ENCODE measurements at regions not wholly inside any gene's neighbourhood (a gene's known extent, or its start where the extent isn't known, plus 50 kb on each side); places are given as distances from the start of the nearest gene placed in this dataset.

- H3K4me2 ChIP-seq (ENCODE audit: low read length), result no peak overlapping the region
- no peaks in the 10 kb centered on the region for H3K4me1 ChIP-seq (ENCODE audit: insufficient read depth, low read length)
- H2AFZ ChIP-seq (ENCODE audit: low read depth, low read length), result no peak overlapping the region
- Mint-ChIP-seq H3K27ac (ENCODE audit: unreplicated experiment) (no peak overlapping the region), H3K36me3 (ENCODE audit: low read depth, unreplicated experiment) (no peaks in the 10 kb centered on the region), H3K9me3 (ENCODE audit: unreplicated experiment) (no peaks in the 10 kb centered on the region), H3K4me3 (ENCODE audit: unreplicated experiment) (no peak overlapping the region), H3K4me1 (ENCODE audit: low read depth, unreplicated experiment) (no peaks in the 10 kb centered on the region), H3K27me3 (ENCODE audit: low read depth, unreplicated experiment) (no peaks in the 10 kb centered on the region)
- FAIRE-seq (no peak), DNase-seq (ENCODE audit: low read depth) (no peak)
- no peaks in the 10 kb centered on the region for H4K20me1 ChIP-seq (ENCODE audit: insufficient read depth, low read length)
- H3K36me3 ChIP-seq (ENCODE audit: insufficient read depth, low read length), result no peaks in the 10 kb centered on the region
- no peak overlapping the region for H3K27ac ChIP-seq (ENCODE audit: low read depth, low read length)
- H3K4me3 ChIP-seq (ENCODE audit: insufficient read depth, low read depth, low read length), result no peak overlapping the region
- H3K9me3 ChIP-seq (ENCODE audit: insufficient read depth, low read depth, low read length), result no peaks in the 10 kb centered on the region
- TF ChIP-seq EZH2 (IDR thresholded peaks at IDR 0.05; ENCODE audit: insufficient read depth, low read length), result no peak
- TF ChIP-seq, protein P1, sequence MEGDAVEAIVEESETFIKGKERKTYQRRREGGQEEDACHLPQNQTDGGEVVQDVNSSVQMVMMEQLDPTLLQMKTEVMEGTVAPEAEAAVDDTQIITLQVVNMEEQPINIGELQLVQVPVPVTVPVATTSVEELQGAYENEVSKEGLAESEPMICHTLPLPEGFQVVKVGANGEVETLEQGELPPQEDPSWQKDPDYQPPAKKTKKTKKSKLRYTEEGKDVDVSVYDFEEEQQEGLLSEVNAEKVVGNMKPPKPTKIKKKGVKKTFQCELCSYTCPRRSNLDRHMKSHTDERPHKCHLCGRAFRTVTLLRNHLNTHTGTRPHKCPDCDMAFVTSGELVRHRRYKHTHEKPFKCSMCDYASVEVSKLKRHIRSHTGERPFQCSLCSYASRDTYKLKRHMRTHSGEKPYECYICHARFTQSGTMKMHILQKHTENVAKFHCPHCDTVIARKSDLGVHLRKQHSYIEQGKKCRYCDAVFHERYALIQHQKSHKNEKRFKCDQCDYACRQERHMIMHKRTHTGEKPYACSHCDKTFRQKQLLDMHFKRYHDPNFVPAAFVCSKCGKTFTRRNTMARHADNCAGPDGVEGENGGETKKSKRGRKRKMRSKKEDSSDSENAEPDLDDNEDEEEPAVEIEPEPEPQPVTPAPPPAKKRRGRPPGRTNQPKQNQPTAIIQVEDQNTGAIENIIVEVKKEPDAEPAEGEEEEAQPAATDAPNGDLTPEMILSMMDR (IDR thresholded peaks at IDR 0.05; ENCODE audit: insufficient read depth, low read depth, low read length), result no peak
- H3K79me2 ChIP-seq (ENCODE audit: insufficient read depth, low read length), result no peaks in the 10 kb centered on the region
- H3K9ac ChIP-seq (ENCODE audit: low read length), result no peak overlapping the region
- no peaks in the 10 kb centered on the region for H3K27me3 ChIP-seq (ENCODE audit: insufficient read depth, low read length)
These were observed 212.7 kb upstream of the SAMSN1 start for GRCh38 chr21:14758849-14759248.

- Mint-ChIP-seq H3K9me3 (ENCODE audit: unreplicated experiment) (no peaks in the 10 kb centered on the region), H3K27ac (ENCODE audit: unreplicated experiment) (no peak overlapping the region), H3K4me1 (ENCODE audit: low read depth, unreplicated experiment) (no peaks in the 10 kb centered on the region), H3K36me3 (ENCODE audit: low read depth, unreplicated experiment) (no peaks in the 10 kb centered on the region), H3K4me3 (ENCODE audit: unreplicated experiment) (no peak overlapping the region), H3K27me3 (ENCODE audit: low read depth, unreplicated experiment) (no peaks in the 10 kb centered on the region)
- Histone ChIP-seq H3K36me3 (ENCODE audit: insufficient read depth, low read length) (no peaks in the 10 kb centered on the region), H4K20me1 (ENCODE audit: insufficient read depth, low read length) (no peaks in the 10 kb centered on the region), H3K27me3 (ENCODE audit: insufficient read depth, low read length) (no peaks in the 10 kb centered on the region), H3K9ac (ENCODE audit: low read length) (no peak overlapping the region), H3K4me1 (ENCODE audit: insufficient read depth, low read length) (no peaks in the 10 kb centered on the region), H3K27ac (ENCODE audit: low read depth, low read length) (no peak overlapping the region), H3K9me3 (ENCODE audit: insufficient read depth, low read depth, low read length) (no peaks in the 10 kb centered on the region), H3K79me2 (ENCODE audit: insufficient read depth, low read length) (no peaks in the 10 kb centered on the region), H3K4me2 (ENCODE audit: low read length) (no peak overlapping the region), H2AFZ (ENCODE audit: low read depth, low read length) (no peak overlapping the region), H3K4me3 (ENCODE audit: insufficient read depth, low read depth, low read length) (no peak overlapping the region)
- FAIRE-seq, result no peak
- TF ChIP-seq EZH2 (IDR thresholded peaks at IDR 0.05; ENCODE audit: insufficient read depth, low read length), result no peak
- TF ChIP-seq, protein P1 (IDR thresholded peaks at IDR 0.05; ENCODE audit: insufficient read depth, low read depth, low read length), result no peak
- DNase-seq (ENCODE audit: low read depth), result no peak
These were observed 211.6 kb upstream of the SAMSN1 start for GRCh38 chr21:14757533-14758327.

DNA sequence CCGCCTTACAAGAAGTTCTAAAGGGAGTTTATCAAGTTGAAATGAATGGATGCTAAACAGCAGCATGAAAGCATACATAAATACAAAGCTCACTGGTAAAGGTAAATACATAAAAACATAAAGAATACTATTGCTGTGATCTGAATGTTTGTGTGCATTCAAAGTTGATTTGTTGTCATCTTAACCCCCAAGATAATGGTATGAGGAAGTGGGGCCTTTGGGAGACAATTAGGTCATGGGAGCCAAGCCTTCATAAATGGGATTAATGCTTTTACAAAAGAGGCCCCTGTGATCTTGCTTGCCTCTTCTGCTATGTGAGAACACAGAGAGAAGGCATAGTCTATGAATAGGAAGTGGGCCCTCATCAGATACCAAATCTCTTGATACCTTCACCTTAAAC lies 209.0 kb upstream of the SAMSN1 start:
- Mint-ChIP-seq H3K36me3 (ENCODE audit: low read depth, unreplicated experiment) (no peaks in the 10 kb centered on the region), H3K27ac (ENCODE audit: unreplicated experiment) (no peak overlapping the region), H3K9me3 (ENCODE audit: unreplicated experiment) (no peaks in the 10 kb centered on the region), H3K27me3 (ENCODE audit: low read depth, unreplicated experiment) (no peaks in the 10 kb centered on the region), H3K4me1 (ENCODE audit: low read depth, unreplicated experiment) (peaks cover under 1% of the 10 kb centered on the region), H3K4me3 (ENCODE audit: unreplicated experiment) (no peak overlapping the region)
- no peaks in the 10 kb centered on the region for H3K4me1 ChIP-seq (ENCODE audit: insufficient read depth, low read length)
- no peaks in the 10 kb centered on the region for H3K79me2 ChIP-seq (ENCODE audit: insufficient read depth, low read length)
- FAIRE-seq (no peak), DNase-seq (ENCODE audit: low read depth) (no peak)
- H3K27ac ChIP-seq (ENCODE audit: low read depth, low read length), result no peak overlapping the region
- H4K20me1 ChIP-seq (ENCODE audit: insufficient read depth, low read length), result no peaks in the 10 kb centered on the region
- no peak overlapping the region for H3K4me2 ChIP-seq (ENCODE audit: low read length)
- no peak overlapping the region for H3K4me3 ChIP-seq (ENCODE audit: insufficient read depth, low read depth, low read length)
- no peaks in the 10 kb centered on the region for H3K27me3 ChIP-seq (ENCODE audit: insufficient read depth, low read length)
- no peaks in the 10 kb centered on the region for H3K9me3 ChIP-seq (ENCODE audit: insufficient read depth, low read depth, low read length)
- H3K9ac ChIP-seq (ENCODE audit: low read length), result no peak overlapping the region
- TF ChIP-seq, protein P1 (IDR thresholded peaks at IDR 0.05; ENCODE audit: insufficient read depth, low read depth, low read length), result no peak
- no peak overlapping the region for H2AFZ ChIP-seq (ENCODE audit: low read depth, low read length)
- H3K36me3 ChIP-seq (ENCODE audit: insufficient read depth, low read length), result no peaks in the 10 kb centered on the region

All from astrocyte (in vitro differentiated cells and primary cell).